Nephron (organoid): ENCODE measurements at regions not wholly inside any gene's neighbourhood (a gene's known extent, or its start where the extent isn't known, plus 50 kb on each side); places are given as distances from the start of the nearest gene placed in this dataset.

Experiments
- H3K27ac Mint-ChIP-seq, 3 experiments: 2 replicates each; pipeline ENCODE4 v1.8.0; 2020; ENCODE audit warnings: mixed read lengths in 3 of 3, mild to moderate bottlenecking in 2 of 3, moderate library complexity in 1 of 3
- H3K27me3 Mint-ChIP-seq: 2 replicates; pipeline ENCODE4 v1.8.0; 2021; ENCODE audit warnings: low read depth, mild to moderate bottlenecking, moderate library complexity, mixed read lengths
- H3K36me3 Mint-ChIP-seq: 2 replicates; pipeline ENCODE4 v1.8.0; 2020; ENCODE audit warnings: low read depth, mixed read lengths
- H3K4me1 Mint-ChIP-seq: 2 replicates; pipeline ENCODE4 v1.8.0; 2020; ENCODE audit warnings: mixed read lengths
- H3K4me3 Mint-ChIP-seq, 3 experiments: 2 replicates each; pipeline ENCODE4 v1.8.0; 2020; ENCODE audit warnings: mild to moderate bottlenecking in 3 of 3, mixed read lengths in 3 of 3, moderate library complexity in 2 of 3
- H3K9me3 Mint-ChIP-seq: 2 replicates; pipeline ENCODE4 v1.8.0; 2020; ENCODE audit warnings: mixed read lengths
- TF ChIP-seq, protein P1 (sequence below), 3 experiments: fragments of 200-600 bp; sonication (generic); IDR thresholded peaks; one replicate each; pipeline ENCODE4 v1.5.0; 2021; ENCODE audit warnings: antibody characterized with exemption in 3 of 3; ENCODE audit not compliant: unreplicated experiment in 3 of 3

DNA sequence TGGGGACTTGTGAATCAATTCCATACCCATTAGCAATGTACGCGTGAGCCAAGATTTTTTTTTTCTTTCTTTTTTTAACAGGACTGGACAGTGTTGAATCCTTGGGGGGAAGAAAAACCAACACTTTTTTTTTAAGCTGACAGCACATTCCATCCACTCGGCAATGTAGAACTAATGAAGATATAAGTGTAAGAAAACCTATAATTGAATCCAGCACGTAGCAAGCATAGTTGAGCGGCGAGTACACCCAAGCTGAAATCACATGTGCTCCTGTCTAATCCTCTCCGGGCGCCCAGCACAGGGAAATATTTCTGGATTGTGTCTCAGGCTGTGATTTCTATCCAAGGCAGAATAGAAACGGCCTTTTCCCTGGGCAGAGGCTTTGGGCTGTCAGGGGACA is 118.2 kb downstream of the BOD1 start:
- no peaks in the 10 kb centered on the region for H3K36me3 Mint-ChIP-seq
- TF ChIP-seq, protein P1, sequence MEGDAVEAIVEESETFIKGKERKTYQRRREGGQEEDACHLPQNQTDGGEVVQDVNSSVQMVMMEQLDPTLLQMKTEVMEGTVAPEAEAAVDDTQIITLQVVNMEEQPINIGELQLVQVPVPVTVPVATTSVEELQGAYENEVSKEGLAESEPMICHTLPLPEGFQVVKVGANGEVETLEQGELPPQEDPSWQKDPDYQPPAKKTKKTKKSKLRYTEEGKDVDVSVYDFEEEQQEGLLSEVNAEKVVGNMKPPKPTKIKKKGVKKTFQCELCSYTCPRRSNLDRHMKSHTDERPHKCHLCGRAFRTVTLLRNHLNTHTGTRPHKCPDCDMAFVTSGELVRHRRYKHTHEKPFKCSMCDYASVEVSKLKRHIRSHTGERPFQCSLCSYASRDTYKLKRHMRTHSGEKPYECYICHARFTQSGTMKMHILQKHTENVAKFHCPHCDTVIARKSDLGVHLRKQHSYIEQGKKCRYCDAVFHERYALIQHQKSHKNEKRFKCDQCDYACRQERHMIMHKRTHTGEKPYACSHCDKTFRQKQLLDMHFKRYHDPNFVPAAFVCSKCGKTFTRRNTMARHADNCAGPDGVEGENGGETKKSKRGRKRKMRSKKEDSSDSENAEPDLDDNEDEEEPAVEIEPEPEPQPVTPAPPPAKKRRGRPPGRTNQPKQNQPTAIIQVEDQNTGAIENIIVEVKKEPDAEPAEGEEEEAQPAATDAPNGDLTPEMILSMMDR (IDR thresholded peaks at IDR 0.05; ENCODE audit: unreplicated experiment in 3 of 3) = no peak

DNA sequence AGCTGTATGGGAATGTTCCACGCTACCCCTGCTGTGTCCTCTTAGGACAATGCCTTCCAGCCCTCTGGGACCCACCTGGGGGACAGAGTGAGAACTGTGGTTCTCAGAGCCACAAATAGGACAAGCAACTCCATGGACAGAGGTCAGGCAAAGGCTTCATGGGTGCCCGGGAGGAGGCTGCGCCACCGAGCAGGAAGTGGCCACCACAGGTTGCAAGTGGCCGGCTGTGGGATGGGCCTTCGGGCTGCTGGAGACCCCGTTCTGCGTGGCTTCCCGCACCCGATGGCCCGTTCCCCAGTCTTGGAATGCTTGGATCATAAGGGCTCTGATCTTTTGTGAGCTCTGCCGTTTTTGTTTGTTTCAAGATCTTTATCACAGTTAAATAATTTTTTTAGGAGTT is 118.8 kb downstream of the BOD1 start:
- no peaks in the 10 kb centered on the region for H3K9me3 Mint-ChIP-seq
- peaks cover 12% of the 10 kb centered on the region for H3K27me3 Mint-ChIP-seq
- H3K27ac Mint-ChIP-seq = no peak overlapping the region
- peaks cover 52% of the 10 kb centered on the region for H3K4me1 Mint-ChIP-seq
- TF ChIP-seq, protein P1 (IDR thresholded peaks at IDR 0.05; ENCODE audit: unreplicated experiment in 3 of 3) = no peak
- no peaks in the 10 kb centered on the region for H3K36me3 Mint-ChIP-seq
- no peak overlapping the region for H3K4me3 Mint-ChIP-seq

More for the DNA sequence above, 118.2 kb downstream of the BOD1 start:
- peak overlapping the region in 1 of 3 experiments; percentile 65 for H3K4me3 Mint-ChIP-seq
- H3K27ac Mint-ChIP-seq = peak overlapping the region; percentile 48 to 64 (median 61)
- H3K27me3 Mint-ChIP-seq = peaks cover 12% of the 10 kb centered on the region
- no peaks in the 10 kb centered on the region for H3K9me3 Mint-ChIP-seq
- H3K4me1 Mint-ChIP-seq = peaks cover 52% of the 10 kb centered on the region

DNA sequence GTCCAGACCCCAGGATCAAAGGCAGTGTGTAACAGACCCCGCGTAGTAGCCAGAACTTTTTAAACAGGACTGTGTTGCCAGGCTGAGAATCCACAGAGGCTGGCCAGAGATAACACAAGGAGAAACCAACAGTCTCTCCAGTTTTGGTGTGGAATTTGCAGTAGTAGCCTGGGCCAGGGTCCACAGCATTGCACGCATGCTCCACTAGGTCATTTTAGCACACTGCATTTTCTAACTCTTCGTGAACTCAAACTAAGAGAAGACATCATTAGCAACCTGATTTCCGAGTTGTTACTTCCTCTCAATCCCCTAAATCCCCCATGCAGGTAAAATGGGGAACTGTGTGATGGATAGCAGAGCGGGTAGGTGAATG is 119.6 kb downstream of the BOD1 start:
- peak overlapping the region in 2 of 3 experiments; percentile 47 to 60 for H3K27ac Mint-ChIP-seq
- H3K9me3 Mint-ChIP-seq = no peaks in the 10 kb centered on the region
- H3K4me1 Mint-ChIP-seq = peaks cover 52% of the 10 kb centered on the region
- no peaks in the 10 kb centered on the region for H3K36me3 Mint-ChIP-seq
- TF ChIP-seq, protein P1 (IDR thresholded peaks at IDR 0.05; ENCODE audit: unreplicated experiment in 3 of 3) = no peak
- H3K27me3 Mint-ChIP-seq = peaks cover 14% of the 10 kb centered on the region
- H3K4me3 Mint-ChIP-seq = peak overlapping the region in 1 of 3 experiments; percentile 57

DNA sequence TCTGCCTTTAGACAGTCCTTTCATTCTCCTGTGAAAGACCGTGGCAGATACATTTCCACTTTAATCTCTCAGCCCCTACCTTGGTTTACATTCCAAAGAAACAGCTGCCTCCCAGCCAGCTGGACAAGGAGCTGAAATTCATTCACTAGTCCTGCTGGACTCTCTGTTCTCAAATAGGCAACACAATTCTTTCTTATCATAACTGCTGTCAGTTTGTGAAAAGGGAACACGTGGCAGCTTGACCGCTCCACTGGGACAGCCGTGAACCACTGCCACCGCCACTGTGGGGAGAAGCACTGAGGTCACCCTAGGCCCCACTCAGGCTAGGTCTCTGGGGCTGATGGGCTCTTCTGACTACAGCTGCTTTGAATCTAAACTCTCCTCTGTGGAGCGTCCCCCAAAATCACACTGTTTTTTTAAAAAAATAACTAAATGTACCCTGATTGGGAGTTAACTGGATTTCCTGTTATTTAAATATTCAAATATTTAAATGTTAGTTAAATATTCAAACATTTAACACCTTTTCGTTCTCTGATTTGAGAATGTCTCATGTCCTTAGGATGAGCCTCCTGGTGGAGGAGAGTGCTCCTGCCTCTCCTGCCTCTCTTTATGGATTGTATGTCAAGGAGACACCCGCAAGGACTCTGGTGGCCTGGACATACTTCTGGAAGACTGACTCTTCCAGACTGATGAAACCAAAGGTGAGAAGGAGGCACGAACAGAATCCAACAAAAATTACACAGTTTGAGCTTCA is 120.1 kb downstream of the BOD1 start:
- no peaks in the 10 kb centered on the region for H3K9me3 Mint-ChIP-seq
- H3K4me3 Mint-ChIP-seq = peak overlapping the region in 1 of 3 experiments; percentile 57
- no peaks in the 10 kb centered on the region for H3K36me3 Mint-ChIP-seq
- H3K27me3 Mint-ChIP-seq = peaks cover 12% of the 10 kb centered on the region
- peaks cover 52% of the 10 kb centered on the region for H3K4me1 Mint-ChIP-seq
- peak overlapping the region; percentile 60 to 79 (median 65) for H3K27ac Mint-ChIP-seq
- TF ChIP-seq, protein P1 (IDR thresholded peaks at IDR 0.05; ENCODE audit: unreplicated experiment in 3 of 3) = no peak

DNA sequence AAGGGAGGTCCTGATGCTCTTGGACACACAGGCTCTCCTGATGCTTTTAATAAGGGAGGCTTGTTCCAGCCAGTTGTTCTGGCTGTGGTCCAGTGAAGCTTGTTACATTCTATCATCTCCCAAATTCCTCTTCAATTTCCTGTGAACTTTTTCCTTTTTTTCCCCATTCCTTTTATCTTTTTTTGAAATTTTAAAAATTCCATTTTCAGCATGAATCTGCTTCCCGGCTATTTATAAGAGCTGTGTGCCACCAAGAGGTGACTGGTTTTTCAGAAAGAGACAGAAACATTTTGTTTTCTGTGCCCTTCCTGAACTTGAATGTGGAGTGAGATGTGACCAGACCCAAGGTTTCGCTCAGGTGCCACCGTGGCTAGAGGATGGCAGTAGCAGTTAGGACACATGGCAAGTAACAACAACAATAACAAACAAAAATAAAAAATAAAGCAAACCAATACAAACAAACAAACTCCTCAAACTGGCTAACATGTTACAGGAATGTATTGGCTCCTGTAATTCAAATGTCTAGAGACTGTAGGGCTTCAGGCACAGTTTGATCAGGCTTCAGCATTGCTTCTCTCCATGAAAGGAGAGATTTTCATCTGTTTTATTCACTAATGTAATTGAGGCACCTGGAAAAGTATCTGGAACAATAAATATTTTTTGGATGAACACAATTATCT is 121.1 kb downstream of the BOD1 start:
- TF ChIP-seq, protein P1 (IDR thresholded peaks at IDR 0.05; ENCODE audit: unreplicated experiment in 3 of 3) = no peak
- peak overlapping the region; percentile 63 to 79 (median 74) for H3K27ac Mint-ChIP-seq
- no peaks in the 10 kb centered on the region for H3K9me3 Mint-ChIP-seq
- peaks cover 60% of the 10 kb centered on the region for H3K4me1 Mint-ChIP-seq
- no peak overlapping the region for H3K4me3 Mint-ChIP-seq
- H3K27me3 Mint-ChIP-seq = peaks cover 12% of the 10 kb centered on the region
- no peaks in the 10 kb centered on the region for H3K36me3 Mint-ChIP-seq
